GM21576 (cell line): ENCODE measurements at regions not wholly inside any gene's neighbourhood (a gene's known extent, or its start where the extent isn't known, plus 50 kb on each side); places are given as distances from the start of the nearest gene placed in this dataset.
"Not testable (repeated sequence)": the region's sequence is repeated elsewhere in the genome, so short reads cannot be mapped to it uniquely, and the experiment has no call there.

ENCODE experiments used
- ATAC-seq: cut with Tn5 transposase; IDR thresholded peaks from one replicate; pipeline ENCODE4 v1.9.1; 2021; ENCODE audit warnings: mild to moderate bottlenecking, moderate library complexity; ENCODE audit not compliant: unreplicated experiment

DNA sequence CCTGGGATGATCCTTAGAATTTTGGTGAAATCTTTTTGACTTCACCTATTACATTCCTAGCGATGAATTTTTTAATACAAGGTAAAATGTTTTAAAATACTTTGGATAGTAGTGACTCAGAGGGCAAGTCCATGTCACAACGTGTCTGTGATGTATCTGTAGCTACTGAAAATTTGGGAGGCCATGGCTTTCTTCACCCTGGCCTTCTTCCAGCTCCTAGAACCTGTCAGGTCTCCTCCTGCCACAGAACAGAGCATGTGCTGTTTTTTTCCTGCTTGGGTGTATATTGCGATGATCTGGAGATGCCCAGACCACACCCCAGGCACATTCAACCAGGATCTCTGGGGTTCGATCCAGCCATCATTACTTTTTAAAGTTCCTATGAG is 194.4 kb downstream of the BTBD3 start:
- ATAC-seq = no peak

DNA sequence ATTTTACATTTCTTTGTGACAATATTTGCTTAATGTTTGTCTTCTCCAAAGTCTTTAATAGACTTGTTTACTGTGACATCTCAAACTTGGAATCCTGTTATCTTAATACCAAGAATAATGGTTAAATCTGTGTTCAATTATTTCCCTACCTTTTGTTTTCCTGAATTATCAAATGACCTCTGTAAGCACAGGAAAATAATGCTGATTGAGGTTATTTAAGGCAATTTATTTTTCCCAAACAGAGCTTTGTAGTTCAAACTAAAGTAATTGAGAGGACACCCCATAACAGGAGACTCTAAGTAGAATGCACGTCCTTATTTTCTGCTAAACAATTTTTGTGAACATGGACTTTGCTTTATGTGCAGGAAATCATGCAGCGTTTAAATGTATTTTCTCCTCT is 195.0 kb downstream of the BTBD3 start:
- no peak for ATAC-seq

DNA sequence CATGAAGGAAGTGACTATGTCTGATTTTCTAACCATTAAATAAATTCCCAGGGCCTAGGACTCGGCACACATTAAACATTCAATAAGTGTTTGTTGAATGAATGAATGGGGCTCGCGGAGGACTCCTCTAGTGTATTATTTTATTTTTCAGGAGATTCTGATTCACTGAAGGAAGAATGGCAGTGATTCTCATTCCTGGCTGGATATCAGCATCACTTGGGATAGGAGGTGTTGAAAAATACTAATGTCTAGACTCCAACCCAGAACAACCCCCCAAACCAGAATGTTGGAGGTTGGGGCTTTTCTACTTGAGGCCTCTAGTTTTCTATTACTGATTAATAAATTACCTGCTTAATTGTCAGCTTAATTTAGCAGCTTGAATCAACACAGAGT is 195.4 kb downstream of the BTBD3 start:
- no peak for ATAC-seq

DNA sequence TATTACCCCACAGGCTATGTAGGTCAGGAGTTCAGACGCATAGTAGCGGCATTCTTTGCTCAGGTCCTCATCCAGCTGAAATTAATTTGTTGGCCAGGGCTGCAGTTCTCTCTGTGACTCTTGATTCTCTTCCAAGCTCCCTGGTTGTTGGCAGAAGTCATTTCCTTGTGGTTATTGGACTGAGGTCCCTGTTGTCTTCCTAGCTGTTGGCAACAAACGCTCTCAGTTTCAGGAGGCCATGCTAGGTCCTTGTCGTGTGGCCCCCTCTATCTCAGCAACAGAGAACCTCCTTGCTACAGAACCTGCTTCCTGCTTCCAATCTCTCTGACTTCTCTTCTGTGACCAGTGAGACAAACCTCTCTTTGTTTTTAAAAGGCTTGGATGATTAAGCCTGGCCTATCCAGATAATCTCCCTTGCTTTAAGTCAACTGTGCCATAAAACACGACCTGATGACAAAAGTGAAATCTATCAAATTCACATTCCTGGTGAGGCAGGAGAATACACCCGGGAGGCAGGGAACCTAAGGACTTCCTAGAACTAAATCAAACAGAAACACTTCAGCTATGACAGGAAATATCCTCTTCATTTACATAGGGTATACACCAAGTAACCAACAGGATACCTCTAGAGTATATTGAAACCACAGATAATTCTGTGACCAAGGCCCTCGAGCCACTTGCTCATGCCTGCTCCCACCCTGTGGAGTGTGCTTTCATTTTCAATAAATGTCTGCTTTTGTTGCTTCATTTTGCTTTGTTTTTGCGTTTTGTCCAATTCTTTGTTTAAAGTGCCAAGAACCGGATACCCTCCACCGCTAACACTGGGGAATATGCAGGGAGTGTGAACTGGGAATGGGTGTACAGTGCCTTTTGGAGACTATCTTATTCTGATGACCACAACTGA is 196.0 kb downstream of the BTBD3 start:
- ATAC-seq = no peak

DNA sequence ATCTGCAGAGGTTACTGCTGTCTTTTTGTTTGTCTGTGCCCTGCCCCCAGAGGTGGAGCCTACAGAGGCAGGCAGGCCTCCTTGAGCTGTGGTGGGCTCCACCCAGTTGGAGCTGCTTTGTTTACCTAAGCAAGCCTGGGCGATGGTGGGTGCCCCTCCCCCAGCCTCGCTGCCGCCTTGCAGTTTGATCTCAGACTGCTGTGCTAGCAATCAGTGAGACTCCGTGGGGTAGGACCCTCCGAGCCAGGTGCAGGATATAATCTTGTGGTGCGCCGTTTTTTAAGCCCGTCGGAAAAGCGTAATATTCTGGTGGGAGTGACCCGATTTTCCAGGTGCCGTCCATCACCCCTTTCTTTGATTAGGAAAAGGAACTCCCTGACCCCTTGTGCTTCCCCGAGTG is 211.4 kb downstream of the BTBD3 start:
- not testable (repeated sequence) for ATAC-seq

DNA sequence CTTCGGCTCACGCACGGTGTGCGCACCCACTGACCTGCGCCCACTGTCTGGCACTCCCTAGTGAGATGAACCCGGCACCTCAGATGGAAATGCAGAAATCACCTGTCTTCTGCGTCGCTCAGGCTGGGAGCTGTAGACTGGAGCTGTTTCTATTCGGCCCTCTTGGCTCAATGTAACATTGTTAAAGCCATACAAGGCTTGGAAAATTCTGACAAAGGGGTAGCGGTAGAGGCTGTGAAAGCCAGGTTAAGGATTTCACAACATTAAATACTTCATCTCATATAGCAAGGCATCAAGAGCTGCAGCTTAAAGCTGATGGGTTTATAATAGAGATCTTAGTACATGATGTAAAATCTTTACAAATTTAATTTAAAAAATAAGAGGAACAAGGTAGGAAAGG is 211.8 kb downstream of the BTBD3 start:
- ATAC-seq = not testable (repeated sequence)

DNA sequence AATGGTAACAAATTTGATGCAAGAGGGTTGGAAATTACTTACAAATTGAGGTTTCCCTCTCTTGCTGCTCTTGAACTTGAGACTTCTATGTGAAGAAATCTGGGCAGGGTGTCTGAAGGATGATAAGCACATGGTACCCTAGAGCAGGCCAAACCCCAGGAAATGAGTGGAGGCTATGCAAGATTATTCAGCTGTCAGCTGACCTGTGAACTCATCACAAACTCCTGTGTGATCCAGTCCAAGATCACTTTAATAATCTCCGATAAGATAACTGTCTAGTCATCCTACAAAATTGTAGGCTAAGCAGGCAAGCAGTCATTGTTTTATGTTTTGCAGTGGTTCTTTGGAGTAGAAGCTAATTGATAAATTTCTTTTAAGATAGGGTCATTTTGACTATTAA is 213.1 kb downstream of the BTBD3 start:
- no peak for ATAC-seq

DNA sequence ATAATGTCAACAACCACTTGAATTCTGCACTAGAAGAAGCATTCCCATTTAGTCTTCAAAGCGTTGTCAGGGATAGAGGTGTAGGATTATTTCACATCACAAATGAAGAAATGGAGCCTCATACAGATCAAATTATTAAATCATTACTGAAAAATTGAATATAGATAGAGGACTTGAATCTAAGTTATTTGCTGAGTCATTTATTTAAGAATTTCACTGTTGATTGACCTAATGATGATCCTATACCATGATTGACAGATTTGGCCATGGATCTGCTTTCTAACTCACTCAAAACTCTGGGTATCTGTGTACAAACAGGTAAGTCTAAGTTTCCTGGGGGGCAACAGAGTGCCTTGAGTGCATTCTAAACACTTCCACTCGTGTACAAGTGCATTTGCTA is 215.9 kb downstream of the BTBD3 start:
- ATAC-seq = no peak

DNA sequence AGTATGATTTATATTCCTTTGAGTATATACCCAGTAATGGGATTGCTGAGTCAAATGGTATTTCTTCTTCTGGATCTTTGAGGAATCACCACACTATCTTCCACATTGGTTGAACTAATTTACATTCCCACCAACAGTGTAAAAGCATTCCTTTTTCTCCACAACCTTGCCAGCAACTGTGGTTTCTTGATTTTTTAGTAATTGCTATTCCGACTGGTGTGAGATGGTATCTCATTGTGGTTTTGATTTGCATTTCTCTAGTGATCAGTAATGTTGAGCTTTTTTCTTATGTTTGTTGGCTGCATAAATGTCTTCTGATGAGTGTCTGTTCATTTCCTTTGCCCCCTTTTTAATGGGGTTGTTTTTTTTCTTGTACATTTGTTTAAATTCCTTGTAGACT is 228.3 kb downstream of the BTBD3 start:
- ATAC-seq = not testable (repeated sequence)

DNA sequence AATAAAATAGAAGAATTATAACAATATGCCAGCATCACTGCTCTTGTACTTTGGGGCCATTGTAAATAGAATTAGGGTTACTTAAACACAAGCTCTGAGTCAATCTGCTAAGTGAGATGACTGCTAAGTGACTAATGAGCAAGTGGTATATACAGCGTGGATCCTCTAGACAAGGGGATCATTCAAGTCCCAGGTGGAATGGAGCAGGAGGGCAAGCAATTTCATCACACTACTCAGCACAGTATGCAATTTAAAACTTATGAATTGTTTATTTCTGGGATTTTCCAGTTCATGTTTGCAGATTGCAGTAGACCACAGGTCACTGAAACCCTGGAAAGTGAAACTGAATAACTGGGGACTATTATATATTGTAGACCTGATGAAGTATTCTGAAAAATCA is 235.3 kb downstream of the BTBD3 start:
- no peak for ATAC-seq

DNA sequence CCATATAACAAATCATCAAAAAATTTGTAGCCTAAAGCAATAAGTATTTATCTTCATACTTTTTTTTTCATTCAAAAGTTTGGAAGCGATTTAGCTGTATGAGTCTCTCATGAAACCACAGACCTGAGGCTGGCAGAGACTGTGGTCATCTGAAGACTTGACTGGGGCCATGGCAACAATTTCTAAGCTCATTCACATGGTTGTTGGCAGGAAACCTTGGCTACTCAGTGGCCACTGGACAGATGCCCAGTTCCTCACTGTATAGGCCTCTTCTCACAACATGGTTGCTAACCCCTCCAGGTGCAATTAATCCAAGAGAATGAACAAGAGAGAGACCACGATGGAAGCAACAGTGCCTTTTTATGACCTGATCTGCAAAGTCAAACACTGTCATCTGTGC is 235.9 kb downstream of the BTBD3 start:
- ATAC-seq = no peak

DNA sequence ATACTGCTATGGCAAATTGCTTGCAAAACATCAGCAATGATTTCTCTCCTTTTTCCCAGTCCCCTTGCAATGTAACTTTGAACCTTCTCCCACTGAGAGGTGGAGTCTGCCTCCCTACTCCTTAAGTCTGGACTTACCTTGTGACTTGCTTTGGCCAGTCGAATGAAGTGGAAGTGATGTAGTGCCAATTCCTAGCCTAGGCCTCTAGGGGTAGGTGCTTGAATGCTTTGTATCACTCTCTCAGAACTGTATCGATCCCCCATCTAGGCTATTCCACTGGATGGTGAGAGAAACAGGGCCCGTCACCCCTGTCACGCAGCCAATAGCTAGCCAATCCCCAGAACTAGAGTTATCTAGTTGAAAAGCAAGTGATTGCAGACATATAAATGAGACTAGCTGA is 238.6 kb downstream of the BTBD3 start:
- no peak for ATAC-seq

DNA sequence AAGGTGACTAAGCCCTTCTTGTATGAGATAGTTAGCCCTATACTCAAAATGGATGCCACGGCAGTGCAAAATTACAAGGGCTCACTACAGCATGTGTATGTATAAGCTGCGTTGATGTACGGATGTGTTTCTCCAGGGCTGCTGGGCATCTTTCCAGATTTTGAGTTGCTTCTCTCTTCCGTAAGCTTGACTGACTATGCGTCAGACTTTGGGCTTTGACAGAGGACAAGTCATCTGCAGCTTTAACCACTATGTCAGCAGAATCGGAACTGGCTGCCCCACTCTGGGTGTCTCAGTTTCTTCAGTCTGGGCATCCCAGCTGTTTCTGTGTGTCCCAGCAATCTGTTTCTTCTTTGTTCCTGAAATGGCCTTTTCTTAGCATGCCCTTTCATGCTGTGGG is 241.6 kb downstream of the BTBD3 start:
- ATAC-seq = no peak

DNA sequence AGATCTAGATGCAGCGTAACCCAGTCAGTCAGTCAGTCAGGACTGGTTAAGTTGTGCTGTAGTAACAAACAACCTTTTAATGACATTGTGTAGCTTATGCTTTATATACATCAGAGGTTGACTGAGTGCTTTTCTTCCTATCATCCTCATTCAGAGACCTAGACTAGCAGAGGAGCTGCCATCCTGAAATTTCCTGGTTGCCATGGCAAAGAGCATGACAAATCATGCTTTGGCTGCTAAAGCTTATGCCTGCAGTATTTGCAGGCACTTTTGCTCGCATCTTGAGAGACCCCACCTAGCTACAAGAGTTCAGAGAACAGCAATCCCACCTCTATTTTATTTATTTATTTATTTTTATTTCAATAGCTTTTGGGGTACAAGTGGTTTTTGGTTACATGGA is 244.0 kb downstream of the BTBD3 start:
- no peak for ATAC-seq

DNA sequence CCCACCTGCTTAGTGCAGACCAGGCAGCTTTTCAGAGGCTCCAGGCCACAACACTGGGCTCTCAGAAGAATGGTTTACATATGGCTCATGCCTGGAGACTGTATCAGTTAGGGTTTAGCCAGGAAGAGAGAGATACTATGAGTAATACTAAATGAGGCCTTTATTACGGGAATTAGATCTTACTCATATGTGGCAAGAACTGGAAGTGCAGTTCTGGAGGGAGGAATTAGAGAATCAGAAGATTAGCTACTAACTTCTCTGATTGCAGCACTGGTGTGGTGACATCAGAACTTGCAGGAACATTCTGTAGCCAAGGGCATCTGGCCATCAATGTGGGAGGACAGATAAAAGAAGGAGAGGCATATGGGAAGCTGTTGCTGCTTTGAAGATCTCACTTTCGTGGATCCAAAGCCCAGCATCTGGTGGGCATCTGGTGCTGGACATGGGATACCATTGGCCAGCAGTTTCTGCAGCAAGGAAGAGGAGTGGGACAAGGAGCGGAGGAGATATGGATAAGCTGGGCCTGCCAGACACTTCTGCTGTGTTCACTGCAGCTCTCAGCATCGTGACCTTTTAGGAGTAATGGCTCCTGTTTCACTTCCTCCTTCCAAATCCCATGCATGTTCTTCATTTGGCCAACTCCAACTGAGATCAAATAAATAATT is 248.5 kb downstream of the BTBD3 start:
- no peak for ATAC-seq

DNA sequence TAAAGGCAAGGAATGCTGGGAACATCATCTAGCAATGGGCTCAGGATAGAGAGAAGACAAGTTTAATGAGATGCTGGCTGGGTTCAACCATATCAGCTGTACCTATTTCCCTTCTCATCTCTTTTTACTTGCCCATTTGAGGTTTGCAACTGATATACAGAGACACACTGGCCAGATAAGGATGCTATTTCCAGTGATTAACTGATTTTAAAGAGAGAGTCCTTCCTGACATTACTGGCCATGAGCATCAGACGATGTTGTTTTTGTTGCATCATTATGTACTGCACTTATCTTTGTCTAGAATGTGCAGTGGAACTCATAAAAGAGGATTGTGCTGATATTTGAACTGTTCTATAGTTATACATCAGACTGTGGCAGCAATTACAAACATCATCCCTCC is 252.7 kb downstream of the BTBD3 start:
- ATAC-seq = no peak

DNA sequence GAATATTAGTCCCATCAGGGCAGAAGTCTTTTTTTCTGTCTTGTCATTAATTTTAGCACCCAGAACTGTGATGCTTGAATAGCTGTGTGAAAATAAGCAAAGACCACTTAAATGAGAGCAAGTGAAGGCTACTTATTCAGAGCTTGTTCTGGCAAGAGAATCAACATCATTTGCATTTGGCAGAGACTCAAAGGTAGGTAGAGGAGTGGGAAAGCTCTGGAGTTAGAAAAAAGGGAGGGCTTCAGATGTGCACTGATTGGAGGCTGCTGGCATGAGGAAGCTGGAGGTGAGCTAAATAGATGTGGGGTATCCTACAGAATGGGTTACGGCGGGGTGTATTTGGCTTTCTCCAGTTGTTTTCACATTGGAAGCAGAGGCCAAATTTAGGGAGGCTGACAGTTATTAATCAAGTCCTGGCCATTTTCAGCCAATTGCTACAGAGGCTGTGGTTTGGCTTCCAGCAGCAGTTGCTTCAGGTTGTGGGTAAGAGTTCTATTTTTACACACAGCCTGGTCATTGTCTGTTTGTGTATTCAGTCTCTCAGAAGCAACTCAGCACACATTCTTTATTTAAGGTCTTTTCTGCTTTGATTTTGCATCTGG is 254.3 kb downstream of the BTBD3 start:
- no peak for ATAC-seq

DNA sequence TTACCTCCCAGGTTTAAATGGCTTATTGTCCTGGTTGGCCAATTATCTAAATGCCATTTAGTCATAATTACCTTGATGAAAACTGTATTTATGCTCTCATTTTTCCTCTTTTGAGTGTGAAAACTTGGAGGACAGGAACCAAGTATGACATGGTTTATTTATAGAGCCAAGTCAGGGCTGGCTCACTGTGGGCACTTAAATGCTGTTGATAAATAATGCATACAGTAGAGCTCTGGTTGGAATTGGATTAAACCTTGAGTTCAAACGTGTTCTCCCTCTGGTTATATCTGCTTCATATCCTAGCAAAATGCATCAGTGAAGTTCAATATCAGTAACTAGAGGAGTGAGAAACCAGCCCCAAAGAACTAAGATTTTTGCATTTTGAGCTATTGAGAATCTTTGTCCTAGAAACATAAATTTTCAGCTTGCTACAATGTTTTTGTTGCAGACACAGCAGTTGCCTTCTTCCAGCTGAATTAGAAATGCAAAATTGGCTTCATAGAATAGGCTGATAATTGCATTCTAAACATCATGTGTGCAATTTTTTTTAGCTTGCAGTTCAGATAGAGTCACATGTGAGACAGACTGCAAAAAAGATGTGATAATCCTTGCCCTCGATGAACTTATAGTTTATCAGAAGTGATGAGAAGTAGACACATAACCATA is 255.8 kb downstream of the BTBD3 start:
- ATAC-seq = no peak

DNA sequence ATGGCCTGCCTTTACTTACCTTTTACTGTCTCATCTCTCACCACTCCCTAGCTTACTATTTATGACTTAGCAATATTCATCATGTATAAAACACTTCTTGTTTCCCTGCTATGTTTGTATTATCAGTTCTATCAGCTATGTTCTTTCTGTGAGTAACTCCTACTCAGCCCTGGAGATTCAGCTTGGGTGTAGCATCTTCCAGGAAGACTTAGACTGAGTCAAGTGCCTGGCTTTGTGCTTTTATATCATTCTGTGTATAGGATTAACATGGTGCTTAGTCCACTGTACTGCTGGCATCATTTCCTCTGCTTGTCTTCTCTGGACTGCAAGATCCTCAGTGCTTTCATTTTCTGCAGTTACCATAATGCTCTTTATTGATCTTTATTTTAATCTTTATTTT is 257.8 kb downstream of the BTBD3 start:
- ATAC-seq = no peak

DNA sequence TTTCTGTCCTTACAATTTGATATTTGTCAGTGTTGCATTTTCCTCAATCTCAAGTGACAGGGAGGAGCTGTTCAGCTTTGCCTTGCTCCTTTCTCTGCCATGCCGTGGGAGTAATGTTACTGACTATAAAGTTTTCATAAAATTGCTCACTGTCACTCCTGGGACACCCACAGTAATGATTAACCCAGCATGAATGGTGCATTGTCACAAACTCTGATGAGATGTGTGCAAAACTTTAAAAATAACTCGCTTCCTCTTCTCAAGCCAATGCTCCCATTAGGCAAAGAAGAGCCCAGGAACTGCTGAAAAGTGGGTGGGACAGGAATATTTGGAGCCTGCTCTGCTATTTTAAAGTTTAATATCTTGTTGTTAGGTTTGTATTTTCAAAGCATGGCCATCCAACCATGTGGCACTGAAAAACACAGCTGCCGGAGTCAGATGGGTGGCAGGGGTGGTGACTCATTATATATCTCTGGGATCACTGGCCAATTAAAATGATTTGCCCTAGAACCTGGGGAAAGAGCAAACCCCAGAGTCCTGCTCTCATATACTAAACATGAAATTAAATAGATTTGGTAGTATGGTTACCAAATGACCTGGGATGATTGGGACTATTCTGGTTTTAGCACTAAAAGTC is 260.1 kb downstream of the BTBD3 start:
- no peak for ATAC-seq

DNA sequence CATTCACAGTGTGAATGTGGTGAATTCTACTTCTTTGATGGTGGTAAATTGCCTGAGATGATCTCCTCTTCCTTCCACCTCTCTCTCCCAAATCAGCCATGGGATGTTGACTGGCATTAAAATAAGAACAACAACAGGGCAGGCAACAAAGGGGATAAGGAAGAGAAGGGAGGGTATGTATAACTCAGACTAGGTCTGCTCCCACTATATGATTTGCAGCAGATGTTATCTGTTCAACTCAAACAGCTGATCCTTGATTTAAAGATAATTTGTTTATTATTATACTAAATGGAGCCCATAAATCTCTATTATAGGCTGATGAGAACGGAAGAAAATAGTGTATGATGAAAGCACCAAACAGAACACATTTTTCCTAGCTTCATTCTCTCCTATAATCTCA is 262.0 kb downstream of the BTBD3 start:
- no peak for ATAC-seq
